ENCODE measurements at regions not wholly inside any gene's neighbourhood (a gene's known extent, or its start where the extent isn't known, plus 50 kb on each side); places are given as distances from the start of the nearest gene placed in this dataset.

GRCh38 chr2:220451438-220451837 is 824.0 kb downstream of the SLC4A3 start:
- Mint-ChIP-seq H3K4me3 (no peak overlapping the region), H3K36me3 (ENCODE audit: low read depth) (no peaks in the 10 kb centered on the region), H3K9me3 (no peaks in the 10 kb centered on the region), H3K27me3 (ENCODE audit: low read depth) (no peaks in the 10 kb centered on the region), H3K4me1 (ENCODE audit: low read depth) (no peaks in the 10 kb centered on the region), H3K27ac (no peak overlapping the region)
- DNase-seq (ENCODE audit: low spot score), result no peak

DNA sequence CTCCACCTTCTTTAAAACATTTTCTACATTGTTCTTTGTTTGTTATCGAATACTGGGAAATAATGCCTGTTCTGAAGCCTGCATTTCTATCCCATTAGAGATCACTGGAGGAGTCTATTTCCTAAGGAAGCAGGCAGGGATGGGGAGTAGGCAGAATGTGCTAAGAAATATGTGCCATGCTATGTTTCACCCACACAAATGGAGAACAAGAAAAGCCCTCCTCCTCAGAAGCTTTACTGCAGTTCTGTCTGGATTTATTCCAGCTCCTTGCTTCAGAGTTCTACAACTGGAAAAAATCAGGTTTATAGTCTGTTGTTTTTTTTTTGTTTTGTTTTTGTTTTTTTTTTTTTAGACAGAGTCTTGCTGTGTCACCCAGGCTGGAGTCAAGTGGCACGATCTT is 825.1 kb downstream of the SLC4A3 start:
- Mint-ChIP-seq H3K9me3 (no peaks in the 10 kb centered on the region), H3K4me3 (no peak overlapping the region), H3K27me3 (ENCODE audit: low read depth) (no peaks in the 10 kb centered on the region), H3K27ac (no peak overlapping the region), H3K36me3 (ENCODE audit: low read depth) (no peaks in the 10 kb centered on the region), H3K4me1 (ENCODE audit: low read depth) (no peaks in the 10 kb centered on the region)
- DNase-seq (ENCODE audit: low spot score), result no peak

DNA sequence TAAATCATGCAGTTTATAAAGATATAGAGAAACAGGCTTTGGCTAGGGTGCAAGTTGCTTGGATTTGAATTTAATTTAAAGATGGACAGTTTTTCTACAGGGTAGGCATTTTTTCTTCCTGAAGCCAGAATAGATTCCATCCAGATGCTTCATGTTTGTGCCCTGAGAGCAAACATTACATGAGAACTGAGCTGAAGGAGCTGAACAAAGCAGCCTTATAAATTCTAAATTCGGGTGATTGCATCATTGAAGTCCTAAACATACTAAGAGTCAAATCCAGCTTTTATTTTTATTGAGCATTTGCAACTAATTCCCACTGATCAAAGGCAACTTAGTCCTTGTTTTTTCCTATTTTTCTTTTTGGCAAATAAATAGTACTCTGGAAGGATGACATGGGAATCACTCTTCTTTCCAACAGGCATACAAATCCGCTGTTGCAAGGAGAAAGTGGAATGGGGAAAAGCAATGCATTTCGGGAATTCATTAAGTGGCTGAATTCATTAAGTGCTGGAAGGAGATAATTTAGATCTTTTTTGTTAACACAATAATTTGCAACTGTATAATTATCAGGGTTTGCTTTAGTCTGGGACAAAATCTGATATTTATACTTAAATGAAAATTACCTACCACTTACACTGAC is 828.0 kb downstream of the SLC4A3 start:
- no peaks in the 10 kb centered on the region for H3K4me1 Mint-ChIP-seq (ENCODE audit: low read depth)
- no peak overlapping the region for H3K27ac Mint-ChIP-seq
- no peaks in the 10 kb centered on the region for H3K27me3 Mint-ChIP-seq (ENCODE audit: low read depth)
- H3K9me3 Mint-ChIP-seq, result no peaks in the 10 kb centered on the region
- DNase-seq (ENCODE audit: low spot score), result no peak
- no peak overlapping the region for H3K4me3 Mint-ChIP-seq
- H3K36me3 Mint-ChIP-seq (ENCODE audit: low read depth), result no peaks in the 10 kb centered on the region

DNA sequence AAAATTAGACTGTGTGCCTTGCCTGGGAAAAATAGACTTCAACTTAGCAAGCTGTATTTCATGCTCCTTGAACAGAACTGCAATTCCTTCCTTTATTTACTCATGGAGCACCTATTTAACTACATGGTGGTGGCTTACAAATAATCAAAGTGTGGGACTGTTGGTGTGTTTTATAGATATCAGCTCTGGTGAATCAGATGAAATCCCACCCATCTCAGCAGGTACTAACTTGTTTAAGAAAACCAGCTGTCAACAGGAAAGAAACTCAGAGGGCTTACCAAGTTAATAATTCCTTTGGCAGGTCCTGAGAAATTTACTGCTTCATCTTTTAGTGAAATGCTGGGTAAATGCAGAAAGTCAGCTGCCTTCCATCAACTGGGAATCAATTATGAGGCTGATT is 830.6 kb downstream of the SLC4A3 start:
- no peak overlapping the region for H3K27ac Mint-ChIP-seq
- H3K36me3 Mint-ChIP-seq (ENCODE audit: low read depth), result no peaks in the 10 kb centered on the region
- H3K4me1 Mint-ChIP-seq (ENCODE audit: low read depth), result no peaks in the 10 kb centered on the region
- no peak for DNase-seq (ENCODE audit: low spot score)
- no peaks in the 10 kb centered on the region for H3K27me3 Mint-ChIP-seq (ENCODE audit: low read depth)
- H3K4me3 Mint-ChIP-seq, result no peak overlapping the region
- no peaks in the 10 kb centered on the region for H3K9me3 Mint-ChIP-seq

DNA sequence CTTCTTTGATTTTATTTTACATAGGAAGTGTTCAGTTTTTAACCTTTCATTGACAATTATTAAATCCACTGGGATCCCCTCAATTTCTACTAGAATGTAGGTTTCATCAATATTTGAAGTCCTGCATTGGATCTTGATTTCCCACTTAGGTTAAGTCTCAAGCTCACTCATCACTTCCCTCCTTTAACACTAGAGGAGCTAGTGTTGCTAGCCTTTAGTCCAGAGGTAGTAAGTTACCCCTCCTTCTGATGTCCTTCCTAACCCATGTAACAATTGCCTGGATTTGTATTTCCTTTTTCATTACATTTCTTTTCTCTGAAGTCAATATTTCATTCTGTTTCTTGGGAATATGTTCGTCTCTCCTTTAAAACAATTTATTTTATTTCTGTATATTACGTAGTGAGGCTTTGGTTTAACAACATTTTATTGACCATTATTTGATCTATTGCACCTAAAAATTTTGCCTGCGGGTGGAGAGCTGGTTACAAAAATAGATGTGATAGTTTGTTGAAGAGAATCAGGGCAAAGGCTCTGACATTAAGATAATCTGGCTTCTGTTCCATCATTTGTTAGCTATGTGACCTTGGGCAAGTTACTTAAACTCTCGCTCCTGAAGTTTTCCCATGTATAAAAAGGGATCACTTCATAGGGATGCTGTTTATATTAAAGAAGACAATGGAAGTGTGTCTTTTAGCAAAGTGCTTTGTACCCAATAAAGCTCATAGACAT is 833.0 kb downstream of the SLC4A3 start:
- no peaks in the 10 kb centered on the region for H3K27me3 Mint-ChIP-seq (ENCODE audit: low read depth)
- H3K9me3 Mint-ChIP-seq, result no peaks in the 10 kb centered on the region
- no peak for DNase-seq (ENCODE audit: low spot score)
- H3K36me3 Mint-ChIP-seq (ENCODE audit: low read depth), result no peaks in the 10 kb centered on the region
- no peaks in the 10 kb centered on the region for H3K4me1 Mint-ChIP-seq (ENCODE audit: low read depth)
- H3K4me3 Mint-ChIP-seq, result no peak overlapping the region
- no peak overlapping the region for H3K27ac Mint-ChIP-seq

DNA sequence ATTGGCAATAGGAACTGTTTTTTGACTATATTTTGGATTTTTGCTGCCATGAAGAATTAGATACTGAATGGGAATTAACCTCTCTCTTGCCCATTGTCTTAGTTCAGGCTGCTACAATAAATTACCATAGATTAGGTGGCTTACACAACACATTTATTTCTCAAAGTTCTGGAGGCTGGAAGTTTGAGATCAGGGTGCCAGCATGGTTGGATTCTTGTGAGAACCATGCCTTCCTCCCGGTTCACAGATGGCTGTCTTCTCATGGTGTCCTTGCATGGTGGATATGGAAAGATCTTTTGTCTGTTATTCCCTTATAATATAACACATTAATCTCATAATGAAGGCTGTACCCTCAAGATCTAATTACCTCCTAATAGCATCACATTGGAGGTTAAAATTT is 836.4 kb downstream of the SLC4A3 start:
- no peaks in the 10 kb centered on the region for H3K9me3 Mint-ChIP-seq
- no peaks in the 10 kb centered on the region for H3K36me3 Mint-ChIP-seq (ENCODE audit: low read depth)
- no peaks in the 10 kb centered on the region for H3K27me3 Mint-ChIP-seq (ENCODE audit: low read depth)
- no peak overlapping the region for H3K4me3 Mint-ChIP-seq
- no peak for DNase-seq (ENCODE audit: low spot score)
- H3K4me1 Mint-ChIP-seq (ENCODE audit: low read depth), result no peaks in the 10 kb centered on the region
- H3K27ac Mint-ChIP-seq, result no peak overlapping the region

GRCh38 chr2:220465700-220466099 is 838.3 kb downstream of the SLC4A3 start:
- H3K36me3 Mint-ChIP-seq (ENCODE audit: low read depth), result no peaks in the 10 kb centered on the region
- no peak overlapping the region for H3K27ac Mint-ChIP-seq
- DNase-seq (ENCODE audit: low spot score), result no peak
- H3K27me3 Mint-ChIP-seq (ENCODE audit: low read depth), result no peaks in the 10 kb centered on the region
- no peaks in the 10 kb centered on the region for H3K4me1 Mint-ChIP-seq (ENCODE audit: low read depth)
- no peak overlapping the region for H3K4me3 Mint-ChIP-seq
- no peaks in the 10 kb centered on the region for H3K9me3 Mint-ChIP-seq

- Mint-ChIP-seq H3K27ac (no peak overlapping the region), H3K36me3 (ENCODE audit: low read depth) (no peaks in the 10 kb centered on the region), H3K4me1 (ENCODE audit: low read depth) (no peaks in the 10 kb centered on the region), H3K4me3 (no peak overlapping the region), H3K27me3 (ENCODE audit: low read depth) (no peaks in the 10 kb centered on the region), H3K9me3 (no peaks in the 10 kb centered on the region)
- DNase-seq (ENCODE audit: low spot score), result no peak
These were observed 838.8 kb downstream of the SLC4A3 start for GRCh38 chr2:220466251-220466691.

DNA sequence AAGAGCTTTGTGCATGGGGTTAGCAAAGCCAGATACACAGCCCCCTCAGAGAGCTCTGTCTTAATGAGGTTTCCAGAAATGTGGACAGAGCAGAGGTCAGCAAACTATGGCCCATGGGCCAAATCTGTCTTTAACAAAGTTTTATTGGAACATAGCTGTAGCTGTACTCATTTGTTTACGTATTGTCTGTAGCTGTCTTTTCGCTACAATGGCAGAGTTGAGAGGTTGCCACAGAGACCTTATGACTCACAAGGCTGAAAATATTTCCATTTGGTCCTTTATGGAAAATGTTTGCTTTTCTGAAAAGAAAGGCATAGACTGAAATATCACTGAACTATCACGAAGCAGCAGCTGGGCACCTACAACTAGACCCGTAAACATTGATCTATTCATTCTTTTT is 841.8 kb downstream of the SLC4A3 start:
- Mint-ChIP-seq H3K4me1 (ENCODE audit: low read depth) (no peaks in the 10 kb centered on the region), H3K9me3 (no peaks in the 10 kb centered on the region), H3K4me3 (no peak overlapping the region), H3K27me3 (ENCODE audit: low read depth) (no peaks in the 10 kb centered on the region), H3K36me3 (ENCODE audit: low read depth) (no peaks in the 10 kb centered on the region), H3K27ac (no peak overlapping the region)
- no peak for DNase-seq (ENCODE audit: low spot score)

DNA sequence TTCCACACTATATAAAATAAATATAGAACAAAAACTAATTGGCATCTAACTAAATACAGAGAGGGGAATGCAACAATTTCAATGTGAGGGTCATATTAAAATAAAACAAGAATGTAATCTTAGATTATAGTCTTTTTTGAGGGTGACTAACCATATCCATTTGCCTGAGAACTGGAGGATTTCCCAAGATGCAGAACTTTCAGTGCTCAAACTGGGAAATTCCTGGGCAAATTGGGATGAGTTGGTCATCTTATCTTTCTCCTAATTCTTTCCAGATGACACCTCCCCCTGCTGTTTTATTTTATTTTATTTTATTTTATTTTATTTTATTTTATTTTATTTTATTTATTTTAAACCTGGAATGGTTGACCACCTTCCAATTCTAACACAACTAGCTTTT is 846.2 kb downstream of the SLC4A3 start:
- Mint-ChIP-seq H3K27me3 (ENCODE audit: low read depth) (no peaks in the 10 kb centered on the region), H3K27ac (no peak overlapping the region), H3K36me3 (ENCODE audit: low read depth) (no peaks in the 10 kb centered on the region), H3K4me3 (no peak overlapping the region), H3K4me1 (ENCODE audit: low read depth) (no peaks in the 10 kb centered on the region), H3K9me3 (no peaks in the 10 kb centered on the region)
- no peak for DNase-seq (ENCODE audit: low spot score)

DNA sequence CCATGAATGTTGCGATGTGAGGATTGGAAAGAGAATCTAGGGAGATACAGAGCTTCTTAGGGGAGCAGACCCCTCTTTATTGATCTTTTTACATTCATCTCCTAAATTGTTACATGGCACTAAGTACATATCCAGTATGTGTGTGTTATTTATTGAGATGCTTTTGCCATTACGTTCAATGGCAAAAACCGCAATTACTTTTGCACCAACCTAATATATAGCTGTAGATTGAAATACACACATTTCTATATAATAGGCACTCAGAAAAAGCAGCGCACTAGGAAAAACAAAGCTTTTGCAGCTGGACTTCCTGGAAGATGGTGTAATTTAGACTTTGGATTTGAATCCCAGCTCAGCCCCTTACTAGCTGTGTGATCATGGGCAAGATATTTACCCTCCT is 849.4 kb downstream of the SLC4A3 start:
- Mint-ChIP-seq H3K27ac (no peak overlapping the region), H3K4me1 (ENCODE audit: low read depth) (no peaks in the 10 kb centered on the region), H3K9me3 (no peaks in the 10 kb centered on the region), H3K36me3 (ENCODE audit: low read depth) (no peaks in the 10 kb centered on the region), H3K4me3 (no peak overlapping the region), H3K27me3 (ENCODE audit: low read depth) (no peaks in the 10 kb centered on the region)
- DNase-seq (ENCODE audit: low spot score), result no peak

- Mint-ChIP-seq H3K27me3 (ENCODE audit: low read depth) (no peaks in the 10 kb centered on the region), H3K4me3 (no peak overlapping the region), H3K27ac (no peak overlapping the region), H3K9me3 (no peaks in the 10 kb centered on the region), H3K36me3 (ENCODE audit: low read depth) (no peaks in the 10 kb centered on the region), H3K4me1 (ENCODE audit: low read depth) (no peaks in the 10 kb centered on the region)
- DNase-seq (ENCODE audit: low spot score), result no peak
These were observed 851.1 kb downstream of the SLC4A3 start for GRCh38 chr2:220478305-220479058.

DNA sequence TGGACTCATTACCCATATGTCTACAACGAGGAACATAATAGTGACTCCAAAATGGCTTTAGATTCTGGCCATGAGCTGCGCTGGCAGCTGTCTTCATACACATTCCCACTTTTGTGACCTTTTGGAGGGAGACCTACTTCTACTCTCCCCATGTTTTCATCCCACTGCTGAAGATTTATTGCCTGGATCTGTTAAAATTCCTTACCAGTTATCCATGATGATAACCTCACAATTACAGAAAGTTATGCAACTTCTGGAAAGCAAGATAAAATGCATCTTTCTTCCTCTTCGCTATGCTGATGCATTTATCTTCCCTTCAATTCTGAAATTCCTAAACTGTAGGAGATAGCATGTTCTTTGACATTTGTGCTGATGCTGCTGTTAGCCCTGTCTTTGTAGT is 855.3 kb downstream of the SLC4A3 start:
- H3K27ac Mint-ChIP-seq, result no peak overlapping the region
- no peaks in the 10 kb centered on the region for H3K4me1 Mint-ChIP-seq (ENCODE audit: low read depth)
- H3K9me3 Mint-ChIP-seq, result no peaks in the 10 kb centered on the region
- no peak for DNase-seq (ENCODE audit: low spot score)
- H3K27me3 Mint-ChIP-seq (ENCODE audit: low read depth), result no peaks in the 10 kb centered on the region
- H3K36me3 Mint-ChIP-seq (ENCODE audit: low read depth), result no peaks in the 10 kb centered on the region
- no peak overlapping the region for H3K4me3 Mint-ChIP-seq

- H3K9me3 Mint-ChIP-seq, result no peaks in the 10 kb centered on the region
- no peaks in the 10 kb centered on the region for H3K36me3 Mint-ChIP-seq (ENCODE audit: low read depth)
- DNase-seq (ENCODE audit: low spot score), result no peak
- H3K4me1 Mint-ChIP-seq (ENCODE audit: low read depth), result no peaks in the 10 kb centered on the region
- no peak overlapping the region for H3K4me3 Mint-ChIP-seq
- H3K27me3 Mint-ChIP-seq (ENCODE audit: low read depth), result no peaks in the 10 kb centered on the region
- H3K27ac Mint-ChIP-seq, result no peak overlapping the region
These were observed 861.7 kb downstream of the SLC4A3 start for GRCh38 chr2:220489121-220489520.

Data from T-helper 2 cell treated with Interferon-gamma antibody and Interleukin-4, amounts not matched to agents 5 μg/mL and 100 μg/mL, for 36 hours (primary cell).